ENCODE measurements at regions not wholly inside any gene's neighbourhood (a gene's known extent, or its start where the extent isn't known, plus 50 kb on each side); places are given as distances from the start of the nearest gene placed in this dataset.

GRCh38 chr3:34832865-34833508 lies 806.3 kb upstream of the ARPP21 start:
- ATAC-seq (ENCODE audit: low read depth) (no peak), DNase-seq (no peak)
- Mint-ChIP-seq H3K27ac (no peak overlapping the region), H3K9me3 (no peaks in the 10 kb centered on the region), H3K4me3 (no peak overlapping the region), H3K4me1 (no peaks in the 10 kb centered on the region), H3K27me3 (no peaks in the 10 kb centered on the region), H3K36me3 (no peaks in the 10 kb centered on the region)
- POLR2A ChIA-PET: no interaction called here

DNA sequence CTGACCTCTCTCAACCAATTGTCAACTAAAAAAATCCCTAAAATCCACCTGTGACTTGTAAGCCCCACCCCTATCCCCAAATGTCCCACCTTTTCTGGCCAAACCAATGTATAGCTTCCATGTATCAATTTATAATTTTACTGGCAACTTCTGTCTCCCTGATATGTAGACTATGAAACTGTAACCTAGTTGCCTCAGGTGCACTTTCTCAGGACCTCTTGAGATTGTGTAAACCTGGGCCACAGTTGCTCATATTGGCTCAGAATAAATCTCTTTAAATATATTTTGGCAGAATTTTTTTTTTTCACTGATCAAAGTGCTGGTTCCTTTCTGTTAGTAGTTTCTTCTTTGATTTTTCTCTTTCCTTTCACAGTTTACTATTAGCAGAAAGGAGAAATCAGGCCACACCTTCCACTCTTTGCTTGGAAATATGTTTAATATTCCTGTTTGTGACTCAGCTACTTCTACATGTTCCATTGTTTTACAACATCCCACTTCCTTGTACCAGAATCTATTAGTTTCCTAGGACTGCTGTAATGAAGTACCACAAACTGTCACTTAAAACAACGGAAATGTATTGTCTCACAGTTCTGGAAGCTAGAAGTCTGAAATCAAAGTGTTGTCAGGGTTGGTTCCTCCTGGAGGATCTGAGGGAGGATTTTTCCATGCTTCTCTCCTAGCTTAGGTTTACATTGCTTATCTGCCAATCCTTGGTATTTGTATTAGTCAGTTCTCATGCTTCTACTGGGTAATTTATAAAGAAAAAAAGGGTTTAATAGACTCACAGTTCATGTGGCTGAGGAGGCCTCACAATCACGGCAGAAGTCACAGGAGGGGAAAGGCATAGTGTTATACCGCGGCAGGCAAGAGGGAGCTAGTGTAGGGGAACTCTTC lies 801.2 kb upstream of the ARPP21 start:
- H3K9me3 Mint-ChIP-seq: no peaks in the 10 kb centered on the region
- POLR2A ChIA-PET: interaction anchor here (0.7 kb wide), 1 partner anchor 224 kb away, joined by 3 read pairs; no protein-coding TSS in a partner anchor
- no peaks in the 10 kb centered on the region for H3K4me1 Mint-ChIP-seq
- no peaks in the 10 kb centered on the region for H3K36me3 Mint-ChIP-seq
- H3K27me3 Mint-ChIP-seq: no peaks in the 10 kb centered on the region
- no peak overlapping the region for H3K4me3 Mint-ChIP-seq
- ATAC-seq (ENCODE audit: low read depth) (no peak), DNase-seq (no peak)
- H3K27ac Mint-ChIP-seq: no peak overlapping the region

DNA sequence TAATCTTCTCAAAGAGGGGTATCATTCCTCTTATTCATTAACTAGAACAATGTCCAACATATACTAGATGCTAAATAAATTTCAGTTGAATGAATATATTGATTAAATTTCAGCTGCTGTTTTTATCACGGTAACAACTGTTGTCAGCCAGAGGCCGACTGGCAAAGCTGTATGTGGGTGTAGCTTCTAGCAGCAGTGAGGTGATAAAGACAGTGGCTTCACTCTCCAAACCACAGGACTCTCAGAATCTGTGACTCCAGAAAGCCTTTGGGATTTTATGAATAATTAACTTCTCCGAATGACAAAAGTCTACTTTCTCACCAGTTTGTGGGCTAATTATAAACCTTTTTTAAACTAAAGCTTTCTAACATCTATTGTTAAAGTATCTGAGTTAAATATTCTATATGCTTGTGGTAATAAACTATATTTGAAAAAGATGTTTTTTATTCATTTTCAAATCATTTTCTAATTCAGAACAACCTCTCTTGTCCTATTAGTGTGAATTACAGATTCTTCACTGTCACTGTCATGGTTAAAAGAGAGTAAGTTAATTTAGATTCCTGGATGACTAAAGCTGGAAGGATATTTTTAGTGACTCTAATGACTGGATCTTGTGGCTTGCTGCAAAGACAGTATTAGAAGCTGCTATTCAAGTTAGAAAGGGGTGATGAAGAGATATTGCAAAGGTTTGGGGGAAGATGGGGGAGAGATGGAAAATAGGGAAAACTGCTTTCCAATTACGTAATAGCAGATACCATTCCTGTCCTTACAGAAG lies 796.4 kb upstream of the ARPP21 start:
- H3K27ac Mint-ChIP-seq: no peak overlapping the region
- no peak for ATAC-seq (ENCODE audit: low read depth)
- no peak overlapping the region for H3K4me3 Mint-ChIP-seq
- POLR2A ChIA-PET: no interaction called here
- DNase-seq: no peak
- H3K27me3 Mint-ChIP-seq: no peaks in the 10 kb centered on the region
- no peaks in the 10 kb centered on the region for H3K36me3 Mint-ChIP-seq
- H3K4me1 Mint-ChIP-seq: no peaks in the 10 kb centered on the region
- H3K9me3 Mint-ChIP-seq: no peaks in the 10 kb centered on the region

GRCh38 chr3:34844323-34844620 lies 795.1 kb upstream of the ARPP21 start:
- POLR2A ChIA-PET: no interaction called here
- Mint-ChIP-seq H3K27me3 (no peaks in the 10 kb centered on the region), H3K4me1 (no peaks in the 10 kb centered on the region), H3K36me3 (no peaks in the 10 kb centered on the region), H3K4me3 (no peak overlapping the region), H3K9me3 (no peaks in the 10 kb centered on the region), H3K27ac (no peak overlapping the region)
- no peak for ATAC-seq (ENCODE audit: low read depth)
- DNase-seq: no peak

- no peak overlapping the region for H3K27ac Mint-ChIP-seq
- DNase-seq (no peak), ATAC-seq (ENCODE audit: low read depth) (no peak)
- H3K4me1 Mint-ChIP-seq: no peaks in the 10 kb centered on the region
- H3K9me3 Mint-ChIP-seq: peaks cover 2% of the 10 kb centered on the region
- no peaks in the 10 kb centered on the region for H3K27me3 Mint-ChIP-seq
- no peak overlapping the region for H3K4me3 Mint-ChIP-seq
- no peaks in the 10 kb centered on the region for H3K36me3 Mint-ChIP-seq
- POLR2A ChIA-PET: no interaction called here
These were observed 788.2 kb upstream of the ARPP21 start for GRCh38 chr3:34851137-34851536.

- DNase-seq (no peak), ATAC-seq (ENCODE audit: low read depth) (no peak)
- H3K27me3 Mint-ChIP-seq: no peaks in the 10 kb centered on the region
- POLR2A ChIA-PET: no interaction called here
- no peaks in the 10 kb centered on the region for H3K36me3 Mint-ChIP-seq
- H3K27ac Mint-ChIP-seq: no peak overlapping the region
- no peaks in the 10 kb centered on the region for H3K4me1 Mint-ChIP-seq
- H3K4me3 Mint-ChIP-seq: no peak overlapping the region
- peaks cover 2% of the 10 kb centered on the region for H3K9me3 Mint-ChIP-seq
These were observed 786.4 kb upstream of the ARPP21 start for GRCh38 chr3:34852844-34853439.

GRCh38 chr3:34856081-34856947 lies 783.0 kb upstream of the ARPP21 start:
- Mint-ChIP-seq H3K4me1 (no peaks in the 10 kb centered on the region), H3K27me3 (no peaks in the 10 kb centered on the region), H3K4me3 (no peak overlapping the region), H3K27ac (no peak overlapping the region), H3K36me3 (no peaks in the 10 kb centered on the region), H3K9me3 (peaks cover 2% of the 10 kb centered on the region)
- POLR2A ChIA-PET: interaction anchor here (0.6 kb wide), 1 partner anchor 128 kb away, joined by 6 read pairs; no protein-coding TSS in a partner anchor
- DNase-seq: no peak
- no peak for ATAC-seq (ENCODE audit: low read depth)

- H3K27ac Mint-ChIP-seq: no peak overlapping the region
- DNase-seq (no peak), ATAC-seq (ENCODE audit: low read depth) (no peak)
- H3K36me3 Mint-ChIP-seq: no peaks in the 10 kb centered on the region
- H3K4me3 Mint-ChIP-seq: no peak overlapping the region
- no peaks in the 10 kb centered on the region for H3K4me1 Mint-ChIP-seq
- POLR2A ChIA-PET: no interaction called here
- H3K9me3 Mint-ChIP-seq: peaks cover 2% of the 10 kb centered on the region
- no peaks in the 10 kb centered on the region for H3K27me3 Mint-ChIP-seq
These were observed 781.2 kb upstream of the ARPP21 start for GRCh38 chr3:34858067-34858660.

- no peak overlapping the region for H3K27ac Mint-ChIP-seq
- no peak for ATAC-seq (ENCODE audit: low read depth)
- no peak for DNase-seq
- no peaks in the 10 kb centered on the region for H3K9me3 Mint-ChIP-seq
- no peaks in the 10 kb centered on the region for H3K27me3 Mint-ChIP-seq
- no peak overlapping the region for H3K4me3 Mint-ChIP-seq
- POLR2A ChIA-PET: no interaction called here
- H3K4me1 Mint-ChIP-seq: no peaks in the 10 kb centered on the region
- no peaks in the 10 kb centered on the region for H3K36me3 Mint-ChIP-seq
These were observed 779.6 kb upstream of the ARPP21 start for GRCh38 chr3:34859746-34860145.

- Mint-ChIP-seq H3K36me3 (no peaks in the 10 kb centered on the region), H3K4me3 (no peak overlapping the region), H3K27ac (no peak overlapping the region), H3K9me3 (no peaks in the 10 kb centered on the region), H3K4me1 (no peaks in the 10 kb centered on the region), H3K27me3 (no peaks in the 10 kb centered on the region)
- no peak for DNase-seq
- no peak for ATAC-seq (ENCODE audit: low read depth)
- POLR2A ChIA-PET: no interaction called here
These were observed 776.9 kb upstream of the ARPP21 start for GRCh38 chr3:34862456-34862855.

DNA sequence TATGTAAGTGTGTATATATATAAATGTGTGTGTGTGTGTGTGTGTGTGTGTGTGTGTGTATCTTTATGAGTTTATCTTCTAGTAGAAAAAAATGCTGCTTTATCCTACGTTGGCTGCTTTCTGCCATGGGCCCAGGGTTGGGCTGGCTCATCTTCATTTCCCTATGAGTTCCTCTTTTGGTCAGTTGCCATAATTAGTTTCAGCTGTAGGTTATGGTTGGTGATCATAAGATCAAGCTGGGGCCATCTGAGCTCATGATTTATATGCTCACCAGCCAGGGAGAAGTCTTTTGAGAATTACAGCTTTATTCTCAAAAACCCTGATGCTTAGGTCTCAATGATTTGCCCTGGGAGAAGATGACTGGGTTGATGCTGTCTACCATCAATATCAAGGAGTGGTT lies 775.8 kb upstream of the ARPP21 start:
- ATAC-seq (ENCODE audit: low read depth) (no peak), DNase-seq (no peak)
- Mint-ChIP-seq H3K27ac (no peak overlapping the region), H3K4me3 (no peak overlapping the region), H3K27me3 (no peaks in the 10 kb centered on the region), H3K36me3 (no peaks in the 10 kb centered on the region), H3K4me1 (no peaks in the 10 kb centered on the region), H3K9me3 (no peaks in the 10 kb centered on the region)
- POLR2A ChIA-PET: no interaction called here

- Mint-ChIP-seq H3K4me3 (no peak overlapping the region), H3K27ac (no peak overlapping the region), H3K9me3 (no peaks in the 10 kb centered on the region), H3K27me3 (no peaks in the 10 kb centered on the region), H3K36me3 (no peaks in the 10 kb centered on the region), H3K4me1 (no peaks in the 10 kb centered on the region)
- DNase-seq: no peak
- POLR2A ChIA-PET: no interaction called here
- ATAC-seq (ENCODE audit: low read depth): no peak
These were observed 775.3 kb upstream of the ARPP21 start for GRCh38 chr3:34864011-34864410.
